HAP-1 (cell line): ENCODE measurements at regions not wholly inside any gene's neighbourhood (a gene's known extent, or its start where the extent isn't known, plus 50 kb on each side); places are given as distances from the start of the nearest gene placed in this dataset.

ENCODE experiments used
- DNase-seq, 2 experiments: peaks; one replicate each; pipeline ENCODE4 v3.0.0-alpha.2; 2016 to 2020; ENCODE audit warnings: low spot score in 2 of 2
- H3K27me3 ChIP-seq: fragments of 250-450 bp; sonication (Bioruptor Pico); 2 replicates; pipeline ENCODE4 v1.5.1; 2020; ENCODE audit warnings: low read depth, mild to moderate bottlenecking, moderate library complexity
- H3K36me3 ChIP-seq: fragments of 250-450 bp; sonication (Bioruptor Pico); replicated peaks from 2 replicates; pipeline ENCODE4 v1.5.1; 2020; ENCODE audit warnings: mild to moderate bottlenecking
- H3K4me1 ChIP-seq: fragments of 250-450 bp; sonication (Bioruptor Pico); 2 replicates; pipeline ENCODE4 v1.5.1; 2020; ENCODE audit warnings: mild to moderate bottlenecking
- H3K4me3 ChIP-seq: fragments of 250-450 bp; sonication (Bioruptor Pico); 2 replicates; pipeline ENCODE4 v1.5.1; 2020; ENCODE audit warnings: mild to moderate bottlenecking, moderate library complexity
- H3K9me3 ChIP-seq: fragments of 250-450 bp; sonication (Bioruptor Pico); 2 replicates; pipeline ENCODE4 v1.5.1; 2020; ENCODE audit warnings: mild to moderate bottlenecking, moderate library complexity
- in situ Hi-C: fragments of 300-500 bp; cut with MboI; formaldehyde crosslinking; loops from 3 replicates; pipeline ENCODE4 v1.14.3; 2020; ENCODE audit warnings: low sequenced_read_pairs, inconsistent platforms, mixed read lengths

DNA sequence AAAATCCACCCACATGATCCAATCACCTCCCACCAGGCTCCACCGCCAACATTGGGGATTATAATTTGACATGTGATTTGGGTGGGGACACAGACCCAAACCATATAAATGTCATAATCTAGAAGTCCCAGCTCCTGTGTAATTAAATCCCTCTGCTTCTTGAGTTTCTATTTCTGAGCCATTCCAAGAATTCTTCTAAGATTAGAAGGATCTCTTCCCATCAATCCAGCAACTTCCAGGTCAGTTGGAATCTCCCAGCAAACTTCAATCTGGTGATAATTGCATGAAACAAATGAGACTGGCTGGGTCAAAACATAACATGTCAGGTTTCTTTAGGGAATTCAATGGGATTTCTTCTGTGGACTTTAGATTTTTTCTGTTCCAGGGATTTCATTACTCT lies 127.8 kb upstream of the CDH5 start:
- no peak overlapping the region for H3K4me3 ChIP-seq
- H3K36me3 ChIP-seq = no peaks in the 10 kb centered on the region
- H3K4me1 ChIP-seq = no peaks in the 10 kb centered on the region
- no peak for DNase-seq
- in situ Hi-C loops = no loop called here
- H3K9me3 ChIP-seq = no peaks in the 10 kb centered on the region
- H3K27me3 ChIP-seq = no peaks in the 10 kb centered on the region

DNA sequence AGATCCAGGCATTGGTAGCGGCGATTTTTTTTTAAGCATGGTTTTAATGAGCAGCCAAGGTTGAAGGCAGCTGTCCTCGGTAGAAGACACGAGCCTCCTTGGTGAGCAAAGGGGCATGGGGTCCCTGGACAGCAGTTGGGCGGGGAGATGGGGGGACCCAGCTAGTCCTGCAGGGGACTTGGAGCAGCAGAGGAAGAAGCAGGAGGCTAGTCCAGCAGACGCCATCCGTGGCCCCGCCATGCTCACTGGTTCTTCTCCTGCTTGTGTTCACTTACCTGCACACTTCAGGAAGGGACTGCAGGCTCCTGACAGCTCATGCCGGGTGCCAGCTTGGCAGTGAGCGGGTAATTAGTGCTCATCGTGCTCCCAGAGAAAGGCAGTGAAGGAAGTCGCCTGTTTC lies 130.2 kb upstream of the CDH5 start:
- Histone ChIP-seq H3K9me3 (no peaks in the 10 kb centered on the region), H3K27me3 (no peaks in the 10 kb centered on the region), H3K4me3 (no peak overlapping the region), H3K4me1 (no peaks in the 10 kb centered on the region), H3K36me3 (no peaks in the 10 kb centered on the region)
- no peak for DNase-seq
- in situ Hi-C loops = no loop called here

DNA sequence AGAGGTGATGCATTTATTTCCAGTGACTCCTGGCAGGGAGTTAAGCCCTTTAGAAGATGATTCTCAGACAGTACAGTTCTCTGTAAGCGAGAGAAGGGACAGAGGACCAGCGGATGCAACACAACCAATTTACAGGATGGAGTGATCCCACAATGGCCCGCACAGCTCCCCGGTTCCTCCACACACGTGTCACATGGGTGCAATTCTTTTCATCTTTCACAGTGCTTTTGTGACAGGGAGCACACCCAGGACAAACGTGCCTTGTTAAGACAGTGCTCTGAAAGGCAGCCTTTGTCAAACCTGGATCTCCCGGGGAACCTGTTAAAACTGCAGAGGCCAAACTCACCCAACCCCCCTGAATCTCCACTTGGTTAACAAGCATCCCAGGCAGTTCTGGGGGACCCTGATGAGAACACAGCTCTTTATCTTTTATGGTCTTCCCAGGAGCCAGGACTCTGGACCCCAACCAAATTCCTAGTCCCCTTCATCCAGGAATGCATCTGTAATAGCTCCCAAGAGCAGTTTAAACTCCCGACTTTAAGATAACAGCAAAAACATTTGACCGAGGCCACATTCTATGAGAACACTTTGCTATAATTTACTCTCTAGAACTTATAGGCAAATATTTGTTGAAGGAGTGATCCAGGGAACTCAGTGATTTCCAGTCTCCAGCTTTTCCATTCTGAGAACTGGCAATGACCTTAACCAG lies 134.9 kb upstream of the CDH5 start:
- no peaks in the 10 kb centered on the region for H3K4me1 ChIP-seq
- in situ Hi-C loops = no loop called here

DNA sequence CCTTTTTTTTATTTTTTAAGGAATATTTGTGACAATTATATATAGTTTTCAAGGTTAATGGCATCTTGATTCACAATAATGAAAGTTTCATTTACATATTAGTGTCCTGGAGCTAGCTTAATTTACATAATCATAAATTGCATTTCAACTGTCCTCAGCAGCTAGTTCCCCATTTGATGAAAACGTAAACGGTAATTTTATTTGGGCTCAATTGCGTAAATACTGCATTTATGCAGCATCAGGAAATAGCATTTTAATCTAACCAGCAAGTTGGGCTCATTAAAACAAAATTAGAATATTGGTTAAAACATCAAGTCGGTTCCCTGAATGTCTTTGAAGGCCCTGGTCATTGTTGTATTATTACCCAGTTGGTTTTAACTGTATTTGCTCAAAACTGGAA lies 136.8 kb upstream of the CDH5 start:
- Histone ChIP-seq H3K27me3 (no peaks in the 10 kb centered on the region), H3K36me3 (no peaks in the 10 kb centered on the region), H3K4me1 (no peaks in the 10 kb centered on the region), H3K4me3 (no peak overlapping the region), H3K9me3 (no peaks in the 10 kb centered on the region)
- no peak for DNase-seq
- in situ Hi-C loops = no loop called here

More for the DNA sequence above, 134.9 kb upstream of the CDH5 start:
- no peaks in the 10 kb centered on the region for H3K27me3 ChIP-seq
- H3K4me3 ChIP-seq = no peak overlapping the region
- DNase-seq = no peak
- H3K9me3 ChIP-seq = no peaks in the 10 kb centered on the region
- no peaks in the 10 kb centered on the region for H3K36me3 ChIP-seq

DNA sequence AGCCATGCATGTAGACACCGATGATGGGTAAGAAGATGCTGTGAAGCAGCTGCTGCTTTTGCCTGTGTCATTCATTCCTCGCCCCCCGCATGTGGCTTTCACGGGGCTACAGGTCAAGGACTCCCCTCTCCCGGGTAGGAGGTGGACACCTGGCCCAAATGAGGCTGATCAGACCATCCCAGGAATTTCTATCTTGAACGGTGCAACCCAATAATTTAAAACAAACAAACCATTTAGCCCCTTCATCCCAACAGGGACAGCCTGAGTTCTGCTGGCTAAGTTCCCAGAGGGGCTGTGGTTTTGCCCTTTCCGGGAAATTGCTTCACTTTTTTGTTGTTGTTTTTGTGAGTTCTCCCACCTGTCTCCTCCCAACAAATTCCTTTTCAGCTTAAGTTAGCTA lies 137.7 kb upstream of the CDH5 start:
- Histone ChIP-seq H3K4me1 (no peaks in the 10 kb centered on the region), H3K4me3 (no peak overlapping the region), H3K36me3 (no peaks in the 10 kb centered on the region), H3K9me3 (no peaks in the 10 kb centered on the region), H3K27me3 (no peaks in the 10 kb centered on the region)
- in situ Hi-C loops = no loop called here
- DNase-seq = no peak

DNA sequence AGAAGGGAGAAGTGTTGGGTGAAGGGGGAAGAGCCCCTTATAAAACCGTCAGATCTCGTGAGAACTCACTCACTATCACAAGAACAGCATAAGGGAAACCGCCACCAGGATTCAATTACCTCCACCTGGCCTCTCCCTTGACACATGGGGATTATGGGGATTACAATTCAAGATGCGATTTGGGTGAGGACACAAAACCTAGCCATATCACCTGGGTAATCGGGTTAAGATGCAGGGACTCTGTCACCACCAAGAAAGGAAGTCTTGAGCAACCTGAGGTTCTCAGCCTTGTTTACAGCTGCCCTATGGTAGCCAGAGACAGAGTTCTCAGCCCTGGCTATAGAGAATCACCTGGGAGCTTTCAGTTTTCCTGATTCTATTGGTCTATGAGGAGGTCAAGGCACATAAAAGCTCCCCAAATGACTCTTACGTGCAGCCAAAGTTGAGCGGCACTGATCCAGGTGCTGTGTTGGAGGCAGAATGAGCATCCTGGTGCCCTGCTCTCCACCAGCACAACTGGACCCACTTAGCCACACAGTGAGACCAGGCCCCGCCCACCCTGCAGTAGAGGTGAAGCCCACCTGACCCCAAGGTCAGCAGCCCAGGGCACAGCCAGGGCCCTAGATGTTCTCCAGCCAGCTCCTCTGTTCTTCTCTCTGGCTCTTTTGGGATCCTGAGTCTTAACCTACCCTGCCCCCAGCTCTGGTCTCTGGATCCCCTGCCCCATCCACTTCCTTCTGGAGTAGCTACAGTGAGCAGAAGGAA lies 138.5 kb upstream of the CDH5 start:
- in situ Hi-C loops = no loop called here

DNA sequence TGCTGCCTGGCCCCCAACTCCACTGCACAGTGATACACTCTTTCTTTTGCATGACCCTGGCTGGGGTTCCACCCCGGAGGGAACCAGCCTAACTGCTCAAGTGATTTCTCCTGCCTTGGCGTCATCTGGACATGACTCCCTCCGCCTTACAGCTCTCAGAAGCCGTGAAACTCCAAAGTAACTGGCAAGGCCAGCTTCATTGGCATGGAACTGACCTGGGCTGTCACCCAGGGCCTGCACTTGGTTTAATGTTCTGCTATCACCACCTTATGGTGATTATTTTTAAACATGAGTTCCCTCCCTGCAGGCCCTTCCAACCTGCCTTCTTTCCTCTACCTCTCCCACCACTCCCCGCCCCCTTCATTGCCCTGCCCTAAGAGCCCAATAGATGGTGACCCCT lies 139.7 kb upstream of the CDH5 start:
- no peak overlapping the region for H3K4me3 ChIP-seq
- no peaks in the 10 kb centered on the region for H3K36me3 ChIP-seq
- H3K27me3 ChIP-seq = no peaks in the 10 kb centered on the region
- no peak for DNase-seq
- in situ Hi-C loops = no loop called here
- H3K9me3 ChIP-seq = no peaks in the 10 kb centered on the region
- no peaks in the 10 kb centered on the region for H3K4me1 ChIP-seq

More for the DNA sequence above, 138.5 kb upstream of the CDH5 start:
- Histone ChIP-seq H3K27me3 (no peaks in the 10 kb centered on the region), H3K4me3 (no peak overlapping the region), H3K4me1 (no peaks in the 10 kb centered on the region), H3K9me3 (no peaks in the 10 kb centered on the region), H3K36me3 (no peaks in the 10 kb centered on the region)
- DNase-seq = no peak

DNA sequence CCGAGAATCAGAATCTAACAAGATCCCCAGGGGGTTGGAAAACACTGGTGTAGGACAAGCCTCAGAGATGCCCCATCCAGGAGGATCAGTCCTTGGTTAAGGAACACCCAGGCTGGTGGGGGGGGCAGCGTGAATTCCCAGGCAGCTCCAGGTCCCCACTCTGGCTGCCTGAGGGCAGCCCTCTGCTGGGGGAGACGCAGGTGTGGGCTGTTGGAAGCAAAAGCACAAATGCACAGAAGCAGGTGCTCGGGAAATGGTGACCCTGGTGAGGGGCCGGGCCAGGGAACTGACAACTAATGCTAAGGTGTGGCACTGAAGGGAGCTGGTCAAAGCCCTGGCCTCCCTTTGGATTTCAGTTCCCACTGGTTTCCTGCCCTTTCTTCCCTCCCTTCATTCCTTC lies 140.8 kb upstream of the CDH5 start:
- Histone ChIP-seq H3K9me3 (no peaks in the 10 kb centered on the region), H3K36me3 (no peaks in the 10 kb centered on the region), H3K27me3 (no peaks in the 10 kb centered on the region), H3K4me3 (no peak overlapping the region), H3K4me1 (no peaks in the 10 kb centered on the region)
- in situ Hi-C loops = no loop called here
- no peak for DNase-seq

DNA sequence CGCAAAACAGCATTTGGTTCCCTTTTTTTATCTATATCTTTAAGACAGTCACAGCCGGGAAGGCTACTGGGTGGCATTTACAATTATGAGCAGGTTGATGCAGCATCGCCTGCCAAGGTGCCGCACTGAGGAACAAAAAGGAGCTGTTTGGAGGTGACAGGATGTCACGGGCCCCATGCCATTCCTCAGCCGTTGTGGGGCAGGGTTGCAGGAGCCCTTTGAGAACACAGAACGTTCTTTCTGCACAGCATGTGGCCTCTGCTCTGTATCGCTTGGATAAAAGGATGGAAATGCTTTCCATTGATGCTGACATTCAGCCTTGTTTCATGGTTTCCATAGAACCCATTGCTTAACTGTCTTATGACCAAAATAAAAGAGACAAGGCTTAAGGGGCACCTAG lies 141.9 kb upstream of the CDH5 start:
- Histone ChIP-seq H3K4me1 (no peaks in the 10 kb centered on the region), H3K27me3 (no peaks in the 10 kb centered on the region), H3K4me3 (no peak overlapping the region), H3K36me3 (no peaks in the 10 kb centered on the region), H3K9me3 (no peaks in the 10 kb centered on the region)
- DNase-seq = no peak
- in situ Hi-C loops = no loop called here

DNA sequence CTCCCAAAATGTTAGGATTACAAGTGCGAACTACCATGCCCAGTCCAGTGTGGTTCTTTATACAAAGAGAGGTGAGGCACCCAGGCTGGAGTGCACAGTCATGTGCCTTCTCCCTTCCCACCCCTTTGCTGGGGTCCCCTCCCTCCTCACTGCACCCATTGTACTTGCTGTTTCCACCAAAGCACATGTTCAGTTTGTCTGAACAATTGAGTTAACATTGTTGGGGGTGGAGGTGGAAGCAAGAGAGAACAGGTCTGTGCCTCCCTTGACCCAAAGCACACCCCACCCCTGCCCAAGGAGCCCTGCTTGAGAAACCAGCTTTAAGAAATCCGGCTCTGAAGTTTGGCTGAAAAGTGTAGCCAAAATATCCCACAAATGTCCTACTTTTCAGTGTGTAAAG lies 142.3 kb upstream of the CDH5 start:
- Histone ChIP-seq H3K4me3 (no peak overlapping the region), H3K4me1 (no peaks in the 10 kb centered on the region), H3K27me3 (no peaks in the 10 kb centered on the region), H3K9me3 (no peaks in the 10 kb centered on the region), H3K36me3 (no peaks in the 10 kb centered on the region)
- in situ Hi-C loops = no loop called here
- no peak for DNase-seq

DNA sequence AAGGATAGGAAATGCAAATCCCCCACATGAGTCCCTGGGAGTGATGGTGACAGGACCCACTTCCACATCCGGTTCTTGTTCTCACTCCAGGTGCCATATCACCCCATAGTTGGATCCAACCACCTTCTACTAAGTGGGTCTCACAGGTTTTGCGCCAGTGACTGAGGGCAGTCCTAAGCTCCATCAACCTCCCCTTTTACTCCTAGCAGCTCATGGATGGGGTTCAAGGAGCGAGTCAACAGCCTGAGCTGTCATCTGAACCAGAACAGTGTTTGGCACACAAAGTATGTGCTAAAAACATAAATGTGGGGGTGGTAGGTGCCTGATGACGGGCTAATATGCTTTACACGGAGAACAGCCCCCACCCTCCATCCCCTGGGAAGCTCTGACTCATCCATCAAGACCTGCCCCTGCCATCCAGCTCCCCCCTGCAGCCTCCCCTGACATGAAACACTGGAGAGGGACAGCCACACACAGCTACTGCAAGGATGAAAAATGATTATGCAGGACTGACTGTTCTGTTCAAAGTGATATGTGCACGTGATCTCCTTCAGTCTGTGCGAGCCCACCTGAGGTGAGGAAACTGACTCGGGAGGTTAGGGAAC lies 143.2 kb upstream of the CDH5 start:
- no peaks in the 10 kb centered on the region for H3K36me3 ChIP-seq
- no peaks in the 10 kb centered on the region for H3K4me1 ChIP-seq
- no peak overlapping the region for H3K4me3 ChIP-seq
- H3K9me3 ChIP-seq = no peaks in the 10 kb centered on the region
- in situ Hi-C loops = no loop called here
- DNase-seq = no peak
- no peaks in the 10 kb centered on the region for H3K27me3 ChIP-seq

DNA sequence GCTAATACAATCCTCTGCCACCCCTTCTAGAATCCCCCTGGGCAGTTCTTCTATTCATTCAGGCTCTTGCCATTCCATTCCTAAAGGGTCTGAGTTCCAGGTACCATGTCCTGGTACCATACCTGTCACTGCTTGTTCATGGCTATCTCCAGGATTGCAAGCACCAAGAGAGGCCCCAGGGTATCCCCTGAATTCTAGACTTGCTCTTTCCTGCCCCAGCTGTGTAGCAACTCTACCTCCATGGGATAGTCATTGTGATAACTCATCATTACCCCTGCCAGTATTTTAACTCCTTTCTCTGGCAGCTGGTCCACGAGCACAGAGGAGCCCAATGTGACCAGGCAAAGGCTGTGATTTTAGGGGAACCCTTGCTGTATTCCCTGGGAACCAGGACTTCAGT lies 143.7 kb upstream of the CDH5 start:
- Histone ChIP-seq H3K4me1 (no peaks in the 10 kb centered on the region), H3K36me3 (no peaks in the 10 kb centered on the region), H3K4me3 (no peak overlapping the region), H3K9me3 (no peaks in the 10 kb centered on the region), H3K27me3 (no peaks in the 10 kb centered on the region)
- DNase-seq = no peak
- in situ Hi-C loops = no loop called here

DNA sequence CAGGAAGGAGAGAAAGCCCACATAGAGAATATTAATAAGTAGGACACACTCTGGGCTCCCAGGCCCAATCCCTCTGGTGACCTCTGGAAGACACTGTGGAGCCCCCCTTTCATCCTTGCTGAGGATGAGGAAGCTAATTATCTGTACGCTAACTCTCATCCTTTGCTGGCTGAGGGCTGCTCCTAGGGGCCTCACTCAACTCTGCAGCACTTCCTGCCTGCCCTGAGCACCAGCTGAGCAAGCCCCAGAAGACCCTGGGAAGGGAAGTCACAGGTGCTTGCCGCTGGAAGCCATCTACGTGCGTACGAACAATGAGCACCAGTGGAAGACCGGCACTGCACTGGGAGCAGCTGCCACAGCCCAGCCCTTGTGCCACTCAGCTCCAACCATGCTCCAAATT lies 145.8 kb upstream of the CDH5 start:
- no peak for DNase-seq
- H3K36me3 ChIP-seq = no peaks in the 10 kb centered on the region
- H3K27me3 ChIP-seq = no peaks in the 10 kb centered on the region
- no peaks in the 10 kb centered on the region for H3K4me1 ChIP-seq
- H3K4me3 ChIP-seq = no peak overlapping the region
- no peaks in the 10 kb centered on the region for H3K9me3 ChIP-seq
- in situ Hi-C loops = no loop called here

DNA sequence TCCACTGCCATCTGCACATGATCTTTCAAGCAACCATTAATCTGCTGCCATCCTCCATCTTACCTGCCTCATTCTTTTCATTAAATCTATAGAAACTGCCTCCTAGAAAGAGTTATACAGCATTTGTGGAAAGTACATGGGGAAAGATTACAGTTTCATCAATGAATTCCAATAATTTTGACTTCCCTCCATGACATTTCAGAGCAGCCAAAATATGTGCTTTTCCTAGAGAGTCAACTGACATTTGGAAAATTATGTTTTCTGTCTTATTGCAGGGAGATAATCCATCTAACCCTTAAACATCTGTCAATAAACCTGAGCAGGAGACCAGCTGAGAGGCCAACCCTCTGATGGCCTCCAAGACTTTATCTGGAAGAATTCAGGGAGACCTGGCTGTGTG lies 147.0 kb upstream of the CDH5 start:
- H3K4me3 ChIP-seq = no peak overlapping the region
- no peak for DNase-seq
- no peaks in the 10 kb centered on the region for H3K9me3 ChIP-seq
- H3K4me1 ChIP-seq = no peaks in the 10 kb centered on the region
- H3K27me3 ChIP-seq = no peaks in the 10 kb centered on the region
- no peaks in the 10 kb centered on the region for H3K36me3 ChIP-seq
- in situ Hi-C loops = no loop called here
